IMR-90 (cell line): ENCODE measurements at regions not wholly inside any gene's neighbourhood (a gene's known extent, or its start where the extent isn't known, plus 50 kb on each side); places are given as distances from the start of the nearest gene placed in this dataset.

Source experiments
- CEBPB ChIP-seq: IDR thresholded peaks from 2 replicates; pipeline ENCODE4 v1.6.1; 2012; ENCODE audit warnings: low read depth, low read length, improper control_type of control experiment
- CHD1 ChIP-seq: IDR thresholded peaks from 2 replicates; pipeline ENCODE4 v1.6.1; 2012; ENCODE audit warnings: low read depth, low read length, improper control_type of control experiment
- CTCF ChIP-seq: conservative IDR thresholded peaks from 2 replicates; pipeline ENCODE4 v1.5.1; 2012; ENCODE audit warnings: mild to moderate bottlenecking, low read depth, low read length, improper control_type of control experiment
- MAFK ChIP-seq: IDR thresholded peaks from 2 replicates; pipeline ENCODE4 v1.6.1; 2012; ENCODE audit warnings: low read depth, low read length, improper control_type of control experiment
- MAZ ChIP-seq: IDR thresholded peaks from 2 replicates; pipeline ENCODE4 v1.6.1; 2012; ENCODE audit warnings: low read depth, mild to moderate bottlenecking, low read length, improper control_type of control experiment, moderate library complexity, borderline replicate concordance
- MXI1 ChIP-seq: IDR thresholded peaks from 2 replicates; pipeline ENCODE4 v1.6.1; 2012; ENCODE audit warnings: low read depth, mild to moderate bottlenecking, low read length, moderate library complexity, borderline replicate concordance
- POLR2A ChIP-seq: IDR thresholded peaks from 2 replicates; pipeline ENCODE4 v1.6.1; 2012; ENCODE audit warnings: mild to moderate bottlenecking, low read depth, low read length
- RCOR1 ChIP-seq: IDR thresholded peaks from 2 replicates; pipeline ENCODE4 v1.6.1; 2012; ENCODE audit warnings: mild to moderate bottlenecking, low read length, improper control_type of control experiment; ENCODE audit not compliant: insufficient replicate concordance
- RFX5 ChIP-seq: IDR thresholded peaks from 2 replicates; pipeline ENCODE4 v1.8.0; 2012; ENCODE audit warnings: low read depth, mild to moderate bottlenecking, low read length, moderate library complexity
- SMC3 ChIP-seq: fragments of 150-350 bp; IDR thresholded peaks from 2 replicates; pipeline ENCODE4 v1.6.1; 2016; ENCODE audit warnings: low read depth, mild to moderate bottlenecking, antibody characterized with exemption, low read length, moderate library complexity
- USF2 ChIP-seq: fragments of 150-350 bp; IDR thresholded peaks from 2 replicates; pipeline ENCODE4 v1.6.1; 2017; ENCODE audit warnings: mild to moderate bottlenecking, antibody characterized with exemption, low read length, low read depth

GRCh38 chr17:77698903-77699623 lies 259.4 kb upstream of the TNRC6C start:
- TF ChIP-seq MAFK (no peak), CTCF (no peak), SMC3 (no peak), CEBPB (no peak), POLR2A (no peak), RFX5 (no peak), MAZ (no peak), RCOR1 (no peak), USF2 (no peak), MXI1 (no peak), CHD1 (no peak)
